ENCODE measurements at regions not wholly inside any gene's neighbourhood (a gene's known extent, or its start where the extent isn't known, plus 50 kb on each side); places are given as distances from the start of the nearest gene placed in this dataset.

GRCh38 chr9:13603921-13604320 lies 324.4 kb upstream of the MPDZ start:
- TF ChIP-seq ZSCAN23 (tag by site-specific recombination; IDR thresholded peaks at IDR 0.05) = no peak
- no peak for TF ChIP-seq ZNF707 (tag by site-specific recombination; IDR thresholded peaks at IDR 0.05)
- TF ChIP-seq ZNF138 (tag by site-specific recombination; IDR thresholded peaks at IDR 0.05; ENCODE audit: borderline replicate concordance) = no peak
- TF ChIP-seq ZNF10 (tag by site-specific recombination; IDR thresholded peaks at IDR 0.05) = no peak
- no peak for TF ChIP-seq ZNF274 (IDR thresholded peaks at IDR 0.05; ENCODE audit: low read length)
- no peak for TF ChIP-seq ZNF274 (tag by site-specific recombination; IDR thresholded peaks at IDR 0.05; ENCODE audit: borderline replicate concordance)
- TF ChIP-seq KLF10 (tag by site-specific recombination; IDR thresholded peaks at IDR 0.05) = no peak
- no peak for TF ChIP-seq CTCF (tag by site-specific recombination; IDR thresholded peaks at IDR 0.05)
- no peak for TF ChIP-seq ZNF292 (tag by site-specific recombination; IDR thresholded peaks at IDR 0.05; ENCODE audit: borderline replicate concordance, low read depth)
- TF ChIP-seq ZNF449 (tag by site-specific recombination; IDR thresholded peaks at IDR 0.05) = no peak
- TF ChIP-seq ZNF670 (tag by site-specific recombination; IDR thresholded peaks at IDR 0.05; ENCODE audit: low read depth) = no peak
- TF ChIP-seq TCF7L2 (IDR thresholded peaks at IDR 0.05; ENCODE audit: borderline replicate concordance, low read depth, low read length) = no peak
- no peak for TF ChIP-seq MYNN (tag by site-specific recombination; IDR thresholded peaks at IDR 0.05; ENCODE audit: borderline replicate concordance)
- TF ChIP-seq, protein P1, sequence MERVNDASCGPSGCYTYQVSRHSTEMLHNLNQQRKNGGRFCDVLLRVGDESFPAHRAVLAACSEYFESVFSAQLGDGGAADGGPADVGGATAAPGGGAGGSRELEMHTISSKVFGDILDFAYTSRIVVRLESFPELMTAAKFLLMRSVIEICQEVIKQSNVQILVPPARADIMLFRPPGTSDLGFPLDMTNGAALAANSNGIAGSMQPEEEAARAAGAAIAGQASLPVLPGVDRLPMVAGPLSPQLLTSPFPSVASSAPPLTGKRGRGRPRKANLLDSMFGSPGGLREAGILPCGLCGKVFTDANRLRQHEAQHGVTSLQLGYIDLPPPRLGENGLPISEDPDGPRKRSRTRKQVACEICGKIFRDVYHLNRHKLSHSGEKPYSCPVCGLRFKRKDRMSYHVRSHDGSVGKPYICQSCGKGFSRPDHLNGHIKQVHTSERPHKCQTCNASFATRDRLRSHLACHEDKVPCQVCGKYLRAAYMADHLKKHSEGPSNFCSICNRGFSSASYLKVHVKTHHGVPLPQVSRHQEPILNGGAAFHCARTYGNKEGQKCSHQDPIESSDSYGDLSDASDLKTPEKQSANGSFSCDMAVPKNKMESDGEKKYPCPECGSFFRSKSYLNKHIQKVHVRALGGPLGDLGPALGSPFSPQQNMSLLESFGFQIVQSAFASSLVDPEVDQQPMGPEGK (tag by site-specific recombination; IDR thresholded peaks at IDR 0.05) = no peak

Data from HEK293 (cell line).